ENCODE measurements at regions not wholly inside any gene's neighbourhood (a gene's known extent, or its start where the extent isn't known, plus 50 kb on each side); places are given as distances from the start of the nearest gene placed in this dataset.

- Histone ChIP-seq H3K9me2 (replicated peaks; ENCODE audit: insufficient read depth, low read length) (no peaks in the 10 kb centered on the region), H3F3A (ENCODE audit: insufficient read depth) (no peaks in the 10 kb centered on the region), H2AFZ (ENCODE audit: low read depth, low read length, severe bottlenecking) (no peak overlapping the region), H3K27me3 (ENCODE audit: low read length) (no peaks in the 10 kb centered on the region), H3K4me2 (ENCODE audit: low read depth, low read length, poor library complexity, severe bottlenecking) (no peak overlapping the region), H3K27ac (ENCODE audit: low read depth, low read length) (no peak overlapping the region), H3K9me3 (ENCODE audit: insufficient read depth, low read length) (no peaks in the 10 kb centered on the region), H3K4me3 (ENCODE audit: insufficient read depth, low read length, poor library complexity, severe bottlenecking) (no peak overlapping the region), H3K9ac (ENCODE audit: low read length) (no peak overlapping the region), H4K20me1 (ENCODE audit: low read depth, low read length) (no peaks in the 10 kb centered on the region), H3K79me2 (ENCODE audit: insufficient read depth, low read length) (no peaks in the 10 kb centered on the region), H3K36me3 (ENCODE audit: low read length) (no peaks in the 10 kb centered on the region)
- TF ChIP-seq CTCF (IDR thresholded peaks at IDR 0.05; ENCODE audit: insufficient read depth, low read length, poor library complexity, severe bottlenecking) (no peak), EZH2phosphoT487 (conservative IDR thresholded peaks at IDR 0.05; ENCODE audit: low read length) (no peak)
Measured at GRCh38 chr9:79301085-79301484, 270.7 kb upstream of the TLE4 start.

- H3K9ac ChIP-seq (ENCODE audit: low read length), result no peak overlapping the region
- no peaks in the 10 kb centered on the region for H3K9me3 ChIP-seq (ENCODE audit: insufficient read depth, low read length)
- no peak overlapping the region for H3K4me3 ChIP-seq (ENCODE audit: insufficient read depth, low read length, poor library complexity, severe bottlenecking)
- H2AFZ ChIP-seq (ENCODE audit: low read depth, low read length, severe bottlenecking), result no peak overlapping the region
- H3K9me2 ChIP-seq (replicated peaks; ENCODE audit: insufficient read depth, low read length), result no peaks in the 10 kb centered on the region
- no peaks in the 10 kb centered on the region for H3K36me3 ChIP-seq (ENCODE audit: low read length)
- H3K4me2 ChIP-seq (ENCODE audit: low read depth, low read length, poor library complexity, severe bottlenecking), result no peak overlapping the region
- TF ChIP-seq EZH2phosphoT487 (conservative IDR thresholded peaks at IDR 0.05; ENCODE audit: low read length) (no peak), CTCF (IDR thresholded peaks at IDR 0.05; ENCODE audit: insufficient read depth, low read length, poor library complexity, severe bottlenecking) (no peak)
- no peaks in the 10 kb centered on the region for H4K20me1 ChIP-seq (ENCODE audit: low read depth, low read length)
- no peak overlapping the region for H3K27ac ChIP-seq (ENCODE audit: low read depth, low read length)
- no peaks in the 10 kb centered on the region for H3F3A ChIP-seq (ENCODE audit: insufficient read depth)
- no peaks in the 10 kb centered on the region for H3K79me2 ChIP-seq (ENCODE audit: insufficient read depth, low read length)
- no peaks in the 10 kb centered on the region for H3K27me3 ChIP-seq (ENCODE audit: low read length)
Measured at GRCh38 chr9:79301551-79302391, 270.0 kb upstream of the TLE4 start.

GRCh38 chr9:79302569-79302968 is 269.2 kb upstream of the TLE4 start:
- H3K9me2 ChIP-seq (replicated peaks; ENCODE audit: insufficient read depth, low read length), result no peaks in the 10 kb centered on the region
- no peaks in the 10 kb centered on the region for H3K36me3 ChIP-seq (ENCODE audit: low read length)
- H4K20me1 ChIP-seq (ENCODE audit: low read depth, low read length), result no peaks in the 10 kb centered on the region
- no peak overlapping the region for H3K4me2 ChIP-seq (ENCODE audit: low read depth, low read length, poor library complexity, severe bottlenecking)
- no peaks in the 10 kb centered on the region for H3F3A ChIP-seq (ENCODE audit: insufficient read depth)
- no peaks in the 10 kb centered on the region for H3K79me2 ChIP-seq (ENCODE audit: insufficient read depth, low read length)
- H3K9me3 ChIP-seq (ENCODE audit: insufficient read depth, low read length), result no peaks in the 10 kb centered on the region
- TF ChIP-seq CTCF (IDR thresholded peaks at IDR 0.05; ENCODE audit: insufficient read depth, low read length, poor library complexity, severe bottlenecking) (no peak), EZH2phosphoT487 (conservative IDR thresholded peaks at IDR 0.05; ENCODE audit: low read length) (no peak)
- no peak overlapping the region for H3K4me3 ChIP-seq (ENCODE audit: insufficient read depth, low read length, poor library complexity, severe bottlenecking)
- H2AFZ ChIP-seq (ENCODE audit: low read depth, low read length, severe bottlenecking), result no peak overlapping the region
- no peak overlapping the region for H3K27ac ChIP-seq (ENCODE audit: low read depth, low read length)
- no peak overlapping the region for H3K9ac ChIP-seq (ENCODE audit: low read length)
- no peaks in the 10 kb centered on the region for H3K27me3 ChIP-seq (ENCODE audit: low read length)
